Trophoblast cell (in vitro differentiated cells and primary cell): ENCODE measurements at regions not wholly inside any gene's neighbourhood (a gene's known extent, or its start where the extent isn't known, plus 50 kb on each side); places are given as distances from the start of the nearest gene placed in this dataset.

Experiments
- DNase-seq, 2 donors: peaks; one replicate each; pipeline ENCODE4 v3.0.0-alpha.2; 2016
- H2AFZ ChIP-seq: 2 replicates; pipeline ENCODE4 v1.6.1; 2013; ENCODE audit warnings: low read length, moderate library complexity, mild to moderate bottlenecking; ENCODE audit not compliant: insufficient read depth, poor library complexity
- H2AK5ac ChIP-seq: 2 replicates; pipeline ENCODE4 v1.6.1; 2013; ENCODE audit warnings: mild to moderate bottlenecking, low read length
- H2BK120ac ChIP-seq: 2 replicates; pipeline ENCODE4 v1.6.1; 2013; ENCODE audit warnings: low read length, mild to moderate bottlenecking, moderate library complexity; ENCODE audit not compliant: insufficient read depth, poor library complexity
- H2BK12ac ChIP-seq: 2 replicates; pipeline ENCODE4 v1.6.1; 2013; ENCODE audit warnings: mild to moderate bottlenecking, low read length, moderate library complexity
- H2BK5ac ChIP-seq: 2 replicates; pipeline ENCODE4 v1.6.1; 2013; ENCODE audit warnings: low read length, low read depth, moderate library complexity, mild to moderate bottlenecking; ENCODE audit not compliant: poor library complexity
- H3K14ac ChIP-seq: 2 replicates; pipeline ENCODE4 v1.6.1; 2013; ENCODE audit warnings: mild to moderate bottlenecking, low read length
- H3K18ac ChIP-seq: 2 replicates; pipeline ENCODE4 v1.6.1; 2013; ENCODE audit warnings: mild to moderate bottlenecking, low read length
- H3K23ac ChIP-seq: 2 replicates; pipeline ENCODE4 v1.6.1; 2013; ENCODE audit warnings: low read length
- H3K27ac ChIP-seq: 2 replicates; pipeline ENCODE4 v1.5.1; 2013; ENCODE audit warnings: low read depth, mild to moderate bottlenecking, inconsistent platforms, low read length, moderate library complexity
- H3K27me3 ChIP-seq: 2 replicates; pipeline ENCODE4 v1.6.1; 2013; ENCODE audit warnings: inconsistent platforms, mild to moderate bottlenecking, low read length, moderate library complexity; ENCODE audit not compliant: insufficient read depth
- H3K36me3 ChIP-seq, 2 experiments: 1 replicate in 1 of 2; 2 replicates in 1 of 2; pipeline ENCODE4 v1.6.1; 2013; ENCODE audit warnings: low read length in 2 of 2, mild to moderate bottlenecking in 2 of 2, moderate library complexity in 1 of 2; ENCODE audit not compliant: insufficient read depth in 2 of 2, control insufficient read depth in 1 of 2
- H3K4ac ChIP-seq: 2 replicates; pipeline ENCODE4 v1.6.1; 2013; ENCODE audit warnings: low read depth, mild to moderate bottlenecking, low read length, moderate library complexity
- H3K4me1 ChIP-seq, 2 experiments: 1 replicate in 1 of 2; 2 replicates in 1 of 2; pipeline ENCODE4 v1.6.1; 2013; ENCODE audit warnings: low read length in 2 of 2, mild to moderate bottlenecking in 2 of 2, moderate library complexity in 1 of 2; ENCODE audit not compliant: insufficient read depth in 2 of 2, control insufficient read depth in 1 of 2
- H3K4me2 ChIP-seq: 2 replicates; pipeline ENCODE4 v1.6.1; 2013; ENCODE audit warnings: inconsistent platforms, mild to moderate bottlenecking, low read length, moderate library complexity
- H3K4me3 ChIP-seq: 2 replicates; pipeline ENCODE4 v1.5.1; 2013; ENCODE audit warnings: mild to moderate bottlenecking, low read depth, low read length, inconsistent platforms
- H3K79me1 ChIP-seq: one replicate; pipeline ENCODE4 v1.6.1; 2013; ENCODE audit warnings: low read length
- H3K79me2 ChIP-seq: 2 replicates; pipeline ENCODE4 v1.6.1; 2013; ENCODE audit warnings: low read length, mild to moderate bottlenecking; ENCODE audit not compliant: control insufficient read depth, insufficient read depth, poor library complexity
- H3K9ac ChIP-seq: 2 replicates; pipeline ENCODE4 v1.6.1; 2013; ENCODE audit warnings: mild to moderate bottlenecking, low read length
- H3K9me3 ChIP-seq: 2 replicates; pipeline ENCODE4 v1.6.1; 2013; ENCODE audit warnings: low read depth, mild to moderate bottlenecking, control low read depth, inconsistent platforms, low read length; ENCODE audit not compliant: insufficient read depth
- H4K12ac ChIP-seq: 2 replicates; pipeline ENCODE4 v1.6.1; 2013; ENCODE audit warnings: low read depth, mild to moderate bottlenecking, low read length, moderate library complexity
- H4K8ac ChIP-seq: 2 replicates; pipeline ENCODE4 v1.6.1; 2013; ENCODE audit warnings: low read depth, mild to moderate bottlenecking, low read length, moderate library complexity
- H4K91ac ChIP-seq: one replicate; pipeline ENCODE4 v1.6.1; 2013; ENCODE audit warnings: low read depth, mild to moderate bottlenecking, low read length, moderate library complexity
- WGBS: extraction: QIAGEN DNeasy Blood & Tissue Kit; methylation state at CpG from one replicate; pipeline ENCODE4 v1.1.7; 2013; ENCODE audit warnings: missing lambda C conversion rate; ENCODE audit not compliant: insufficient read length, insufficient coverage; ENCODE audit errors: extremely low coverage; 5-methylcytosine and 5-hydroxymethylcytosine counted together

- H3K4me1 ChIP-seq, result no peaks in the 10 kb centered on the region
- no peak overlapping the region for H2BK120ac ChIP-seq
- H2AFZ ChIP-seq, result no peak overlapping the region
Observed at GRCh38 chrX:35276115-35276514, 333.5 kb downstream of the FAM47B start.

GRCh38 chrX:35285289-35285962, 342.8 kb downstream of the FAM47B start:
- Histone ChIP-seq H4K91ac (no peak overlapping the region), H3K27me3 (no peaks in the 10 kb centered on the region)
- no CpG with 5 or more reads among the region's 9 CpGs for WGBS

More at GRCh38 chrX:35276115-35276514, 333.5 kb downstream of the FAM47B start:
- Histone ChIP-seq H3K27ac (no peak overlapping the region), H3K4me2 (no peak overlapping the region), H4K12ac (no peak overlapping the region), H2AK5ac (no peak overlapping the region), H3K27me3 (no peaks in the 10 kb centered on the region), H3K79me1 (no peaks in the 10 kb centered on the region), H3K18ac (no peak overlapping the region), H2BK12ac (no peak overlapping the region), H3K4ac (no peak overlapping the region), H3K14ac (no peak overlapping the region), H2BK5ac (no peak overlapping the region), H3K9me3 (no peaks in the 10 kb centered on the region), H3K23ac (no peak overlapping the region), H3K4me3 (no peak overlapping the region), H3K36me3 (no peaks in the 10 kb centered on the region), H3K9ac (no peak overlapping the region), H4K8ac (no peak overlapping the region), H3K79me2 (no peaks in the 10 kb centered on the region), H4K91ac (no peak overlapping the region)
- no peak for DNase-seq
- no CpG with 5 or more reads among the region's 6 CpGs for WGBS

GRCh38 chrX:35288657-35289056, 346.1 kb downstream of the FAM47B start:
- H3K14ac ChIP-seq, result no peak overlapping the region
- H2BK120ac ChIP-seq, result no peak overlapping the region
- no peak overlapping the region for H3K4ac ChIP-seq
- H3K4me2 ChIP-seq, result no peak overlapping the region
- H2AFZ ChIP-seq, result no peak overlapping the region
- H3K36me3 ChIP-seq, result no peaks in the 10 kb centered on the region
- no peak overlapping the region for H3K27ac ChIP-seq
- no peak overlapping the region for H4K8ac ChIP-seq
- H3K9ac ChIP-seq, result no peak overlapping the region
- WGBS, result no CpG with 5 or more reads among the region's 1 CpG
- H2AK5ac ChIP-seq, result no peak overlapping the region
- H3K4me3 ChIP-seq, result no peak overlapping the region
- H3K9me3 ChIP-seq, result no peaks in the 10 kb centered on the region
- no peak overlapping the region for H3K23ac ChIP-seq
- DNase-seq, result no peak
- H3K27me3 ChIP-seq, result no peaks in the 10 kb centered on the region
- H3K4me1 ChIP-seq, result no peaks in the 10 kb centered on the region
- no peak overlapping the region for H4K12ac ChIP-seq
- H3K18ac ChIP-seq, result no peak overlapping the region
- no peak overlapping the region for H2BK5ac ChIP-seq
- H2BK12ac ChIP-seq, result no peak overlapping the region
- no peak overlapping the region for H4K91ac ChIP-seq
- H3K79me2 ChIP-seq, result no peaks in the 10 kb centered on the region
- no peaks in the 10 kb centered on the region for H3K79me1 ChIP-seq

More at GRCh38 chrX:35285289-35285962, 342.8 kb downstream of the FAM47B start:
- Histone ChIP-seq H4K8ac (no peak overlapping the region), H3K18ac (no peak overlapping the region), H3K9me3 (no peaks in the 10 kb centered on the region), H2BK12ac (no peak overlapping the region), H3K27ac (no peak overlapping the region), H3K36me3 (no peaks in the 10 kb centered on the region), H2AK5ac (no peak overlapping the region), H3K79me2 (no peaks in the 10 kb centered on the region), H2BK5ac (no peak overlapping the region), H3K9ac (no peak overlapping the region), H3K4ac (no peak overlapping the region), H3K79me1 (no peaks in the 10 kb centered on the region), H3K4me2 (no peak overlapping the region), H3K4me1 (no peaks in the 10 kb centered on the region), H3K14ac (no peak overlapping the region), H3K23ac (no peak overlapping the region), H4K12ac (no peak overlapping the region), H3K4me3 (no peak overlapping the region), H2AFZ (no peak overlapping the region), H2BK120ac (no peak overlapping the region)
- no peak for DNase-seq

- Histone ChIP-seq H3K14ac (no peak overlapping the region), H2AK5ac (no peak overlapping the region), H3K9me3 (no peaks in the 10 kb centered on the region), H3K23ac (no peak overlapping the region), H3K4me3 (no peak overlapping the region), H2BK5ac (no peak overlapping the region), H2AFZ (no peak overlapping the region), H3K27ac (no peak overlapping the region), H3K4ac (no peak overlapping the region), H2BK12ac (no peak overlapping the region), H4K8ac (no peak overlapping the region), H4K91ac (no peak overlapping the region), H3K79me1 (no peaks in the 10 kb centered on the region), H2BK120ac (no peak overlapping the region), H4K12ac (no peak overlapping the region), H3K27me3 (no peaks in the 10 kb centered on the region), H3K18ac (no peak overlapping the region), H3K79me2 (no peaks in the 10 kb centered on the region), H3K4me1 (no peaks in the 10 kb centered on the region), H3K9ac (no peak overlapping the region), H3K4me2 (no peak overlapping the region), H3K36me3 (no peaks in the 10 kb centered on the region)
- WGBS, result no CpG with 5 or more reads among the region's 2 CpGs
- DNase-seq, result no peak
Observed at GRCh38 chrX:35289952-35290351, 347.4 kb downstream of the FAM47B start.
